ENCODE measurements at regions not wholly inside any gene's neighbourhood (a gene's known extent, or its start where the extent isn't known, plus 50 kb on each side); places are given as distances from the start of the nearest gene placed in this dataset.
"Not testable (repeated sequence)": the region's sequence is repeated elsewhere in the genome, so short reads cannot be mapped to it uniquely, and the experiment has no call there.

DNA sequence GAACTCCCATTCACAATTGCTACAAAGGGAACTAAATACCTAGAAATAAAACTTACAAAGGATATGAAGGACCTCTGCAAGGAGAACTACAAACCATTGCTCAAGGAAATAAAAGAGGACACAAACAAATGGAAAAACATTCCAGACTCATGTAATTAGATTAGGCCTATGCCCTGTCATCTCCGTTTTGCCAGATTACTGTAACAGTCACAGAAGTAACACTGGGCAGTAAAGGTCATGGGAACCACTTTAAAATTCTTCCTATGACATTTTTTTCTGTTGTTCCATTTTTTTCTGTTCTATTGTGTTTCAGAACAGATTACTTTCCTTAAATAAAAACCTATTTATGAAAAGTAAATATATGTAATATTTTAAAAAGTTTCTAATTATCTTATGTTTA is 199.4 kb upstream of the CENPE start:
- no peak overlapping the region for H3K27ac ChIP-seq (ENCODE audit: low read depth, low read length, poor library complexity, severe bottlenecking)
- H4K20me1 ChIP-seq (ENCODE audit: insufficient read depth, low read length), result no peaks in the 10 kb centered on the region
- no peaks in the 10 kb centered on the region for H3K27me3 ChIP-seq (ENCODE audit: insufficient read depth, low read length)
- no peaks in the 10 kb centered on the region for H3K9me3 ChIP-seq (ENCODE audit: low read length)
- no peak for TF ChIP-seq EZH2 (IDR thresholded peaks at IDR 0.05; ENCODE audit: borderline replicate concordance, low read length)
- TF ChIP-seq, protein P1, sequence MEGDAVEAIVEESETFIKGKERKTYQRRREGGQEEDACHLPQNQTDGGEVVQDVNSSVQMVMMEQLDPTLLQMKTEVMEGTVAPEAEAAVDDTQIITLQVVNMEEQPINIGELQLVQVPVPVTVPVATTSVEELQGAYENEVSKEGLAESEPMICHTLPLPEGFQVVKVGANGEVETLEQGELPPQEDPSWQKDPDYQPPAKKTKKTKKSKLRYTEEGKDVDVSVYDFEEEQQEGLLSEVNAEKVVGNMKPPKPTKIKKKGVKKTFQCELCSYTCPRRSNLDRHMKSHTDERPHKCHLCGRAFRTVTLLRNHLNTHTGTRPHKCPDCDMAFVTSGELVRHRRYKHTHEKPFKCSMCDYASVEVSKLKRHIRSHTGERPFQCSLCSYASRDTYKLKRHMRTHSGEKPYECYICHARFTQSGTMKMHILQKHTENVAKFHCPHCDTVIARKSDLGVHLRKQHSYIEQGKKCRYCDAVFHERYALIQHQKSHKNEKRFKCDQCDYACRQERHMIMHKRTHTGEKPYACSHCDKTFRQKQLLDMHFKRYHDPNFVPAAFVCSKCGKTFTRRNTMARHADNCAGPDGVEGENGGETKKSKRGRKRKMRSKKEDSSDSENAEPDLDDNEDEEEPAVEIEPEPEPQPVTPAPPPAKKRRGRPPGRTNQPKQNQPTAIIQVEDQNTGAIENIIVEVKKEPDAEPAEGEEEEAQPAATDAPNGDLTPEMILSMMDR (IDR thresholded peaks at IDR 0.05; ENCODE audit: low read length), result no peak
- H3K9me2 ChIP-seq (ENCODE audit: low read depth, low read length), result no peaks in the 10 kb centered on the region
- H3K9ac ChIP-seq (ENCODE audit: low read length), result no peak overlapping the region
- H3K36me3 ChIP-seq (ENCODE audit: insufficient read depth, low read length), result no peaks in the 10 kb centered on the region
- no peaks in the 10 kb centered on the region for H3F3A ChIP-seq (ENCODE audit: insufficient read depth, low read length)
- H3K4me2 ChIP-seq (ENCODE audit: low read length), result no peak overlapping the region
- H3K79me2 ChIP-seq (ENCODE audit: insufficient read depth, low read length), result no peaks in the 10 kb centered on the region
- no peak overlapping the region for H2AFZ ChIP-seq (ENCODE audit: low read length)
- no peak overlapping the region for H3K4me3 ChIP-seq (ENCODE audit: low read depth, low read length, poor library complexity, severe bottlenecking)
- no peaks in the 10 kb centered on the region for H3K4me1 ChIP-seq (ENCODE audit: insufficient read depth, low read length, severe bottlenecking)

- H3K4me2 ChIP-seq (ENCODE audit: low read length); H3K27ac ChIP-seq (ENCODE audit: low read depth, low read length, poor library complexity, severe bottlenecking); H3F3A ChIP-seq (ENCODE audit: insufficient read depth, low read length); H4K20me1 ChIP-seq (ENCODE audit: insufficient read depth, low read length); H2AFZ ChIP-seq (ENCODE audit: low read length); H3K9me3 ChIP-seq (ENCODE audit: low read length); H3K4me3 ChIP-seq (ENCODE audit: low read depth, low read length, poor library complexity, severe bottlenecking); H3K36me3 ChIP-seq (ENCODE audit: insufficient read depth, low read length); H3K27me3 ChIP-seq (ENCODE audit: insufficient read depth, low read length); H3K79me2 ChIP-seq (ENCODE audit: insufficient read depth, low read length); H3K9ac ChIP-seq (ENCODE audit: low read length); H3K4me1 ChIP-seq (ENCODE audit: insufficient read depth, low read length, severe bottlenecking); H3K9me2 ChIP-seq (ENCODE audit: low read depth, low read length): not testable (repeated sequence)
Measured at GRCh38 chr4:103387508-103388011, 189.4 kb upstream of the CENPE start.

DNA sequence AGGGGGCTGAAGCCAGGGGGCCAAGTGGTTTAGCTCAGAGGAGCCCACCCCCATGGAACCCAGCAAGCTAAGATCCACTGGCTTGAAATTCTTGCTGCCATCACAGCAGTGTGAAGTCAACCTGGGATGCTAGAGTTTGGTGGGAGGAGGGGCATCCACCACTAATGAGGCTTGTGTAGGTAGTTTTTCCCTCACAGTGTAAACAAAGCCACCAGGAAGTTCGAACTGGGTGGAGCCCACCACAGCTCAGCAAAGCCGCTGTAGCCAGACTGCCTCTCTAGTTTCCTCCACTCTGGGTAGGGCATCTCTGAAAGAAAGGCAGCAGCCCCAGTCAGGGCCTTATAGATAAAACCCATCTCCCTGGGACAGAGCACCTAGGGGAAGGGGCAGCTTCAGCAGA is 187.4 kb upstream of the CENPE start:
- not testable (repeated sequence) for H3K9me2 ChIP-seq (ENCODE audit: low read depth, low read length); H3K9me3 ChIP-seq (ENCODE audit: low read length); H4K20me1 ChIP-seq (ENCODE audit: insufficient read depth, low read length); H3K27me3 ChIP-seq (ENCODE audit: insufficient read depth, low read length); H3K36me3 ChIP-seq (ENCODE audit: insufficient read depth, low read length); H3K4me1 ChIP-seq (ENCODE audit: insufficient read depth, low read length, severe bottlenecking); H3K4me3 ChIP-seq (ENCODE audit: low read depth, low read length, poor library complexity, severe bottlenecking); H3K27ac ChIP-seq (ENCODE audit: low read depth, low read length, poor library complexity, severe bottlenecking); H3K9ac ChIP-seq (ENCODE audit: low read length); H3K4me2 ChIP-seq (ENCODE audit: low read length); H3F3A ChIP-seq (ENCODE audit: insufficient read depth, low read length); H3K79me2 ChIP-seq (ENCODE audit: insufficient read depth, low read length); H2AFZ ChIP-seq (ENCODE audit: low read length)

- Histone ChIP-seq H3K9me2 (ENCODE audit: low read depth, low read length) (no peaks in the 10 kb centered on the region), H3K27me3 (ENCODE audit: insufficient read depth, low read length) (no peaks in the 10 kb centered on the region), H3F3A (ENCODE audit: insufficient read depth, low read length) (no peaks in the 10 kb centered on the region), H2AFZ (ENCODE audit: low read length) (no peak overlapping the region), H3K4me1 (ENCODE audit: insufficient read depth, low read length, severe bottlenecking) (no peaks in the 10 kb centered on the region), H3K9ac (ENCODE audit: low read length) (no peak overlapping the region), H3K36me3 (ENCODE audit: insufficient read depth, low read length) (no peaks in the 10 kb centered on the region), H3K4me3 (ENCODE audit: low read depth, low read length, poor library complexity, severe bottlenecking) (no peak overlapping the region), H4K20me1 (ENCODE audit: insufficient read depth, low read length) (no peaks in the 10 kb centered on the region), H3K4me2 (ENCODE audit: low read length) (no peak overlapping the region), H3K27ac (ENCODE audit: low read depth, low read length, poor library complexity, severe bottlenecking) (no peak overlapping the region), H3K79me2 (ENCODE audit: insufficient read depth, low read length) (no peaks in the 10 kb centered on the region), H3K9me3 (ENCODE audit: low read length) (no peaks in the 10 kb centered on the region)
- TF ChIP-seq, protein P1 (IDR thresholded peaks at IDR 0.05; ENCODE audit: low read length), result no peak
- TF ChIP-seq EZH2 (IDR thresholded peaks at IDR 0.05; ENCODE audit: borderline replicate concordance, low read length), result no peak
Measured at GRCh38 chr4:103375278-103375677, 177.1 kb upstream of the CENPE start.

All from OCI-LY1 (cell line).